HG03457 (cell line): ENCODE measurements at regions not wholly inside any gene's neighbourhood (a gene's known extent, or its start where the extent isn't known, plus 50 kb on each side); places are given as distances from the start of the nearest gene placed in this dataset.

Experiments
- ATAC-seq: cut with Tn5 transposase; IDR thresholded peaks from one replicate; pipeline ENCODE4 v1.9.1; 2021; ENCODE audit warnings: moderate number of reproducible peaks; ENCODE audit not compliant: unreplicated experiment

DNA sequence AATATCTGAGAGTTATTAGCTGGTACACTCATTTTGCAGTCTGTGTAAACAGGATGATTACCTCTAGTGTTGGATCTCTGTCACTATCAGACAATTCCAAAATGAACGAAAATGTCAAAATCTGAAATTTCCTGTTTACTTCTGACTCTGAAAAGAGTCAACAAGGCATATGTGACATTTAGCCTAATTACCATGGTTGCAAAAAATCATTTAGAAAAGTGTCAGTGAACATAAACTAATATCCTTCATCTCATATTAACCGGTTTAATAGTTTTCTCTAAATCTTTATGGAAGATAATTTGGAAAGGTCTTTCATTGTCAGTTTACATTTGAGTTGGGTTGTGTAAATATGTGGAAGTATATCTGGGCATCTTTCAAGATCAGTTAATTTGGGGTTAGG is 431.8 kb upstream of the HSF2 start:
- ATAC-seq: no peak

DNA sequence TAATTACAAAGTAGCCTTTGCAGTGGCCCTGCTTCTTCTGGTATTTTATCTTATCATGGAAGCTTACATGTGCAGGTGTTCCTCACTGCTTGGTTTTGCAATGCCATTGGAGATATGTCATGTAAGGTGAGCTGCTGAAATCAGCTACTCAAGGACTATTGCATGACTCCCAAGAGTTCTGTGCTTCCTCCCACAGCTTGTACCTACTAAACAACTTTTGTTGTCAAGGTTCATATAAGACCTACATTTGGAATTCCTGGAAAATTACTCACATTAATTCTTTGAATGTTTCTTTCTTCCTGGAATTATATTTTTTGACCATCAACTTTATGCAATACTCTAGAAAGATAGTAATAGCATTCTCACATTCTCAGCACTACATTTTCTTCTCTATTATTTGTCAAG is 427.5 kb upstream of the HSF2 start:
- ATAC-seq: no peak

DNA sequence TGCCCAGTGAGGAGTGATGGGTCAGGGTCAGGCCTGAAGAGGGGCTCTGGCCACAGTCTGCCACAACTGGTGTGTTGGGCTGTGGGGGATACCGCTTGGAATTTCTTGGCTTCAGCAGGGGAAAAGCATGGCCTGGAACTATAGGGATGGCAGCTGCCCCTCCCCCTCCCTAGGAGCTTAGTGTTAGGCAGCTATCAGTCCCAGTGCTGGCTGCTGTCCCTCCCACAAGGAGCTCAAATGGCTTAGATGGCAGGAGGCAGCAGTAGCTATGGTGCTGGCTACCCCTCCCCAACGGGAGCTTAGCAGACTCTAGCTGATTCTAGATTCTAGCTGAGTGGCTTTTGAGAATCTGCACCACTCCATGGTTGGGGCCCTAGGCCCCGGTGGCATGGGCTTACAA is 414.5 kb upstream of the HSF2 start:
- ATAC-seq: no peak

DNA sequence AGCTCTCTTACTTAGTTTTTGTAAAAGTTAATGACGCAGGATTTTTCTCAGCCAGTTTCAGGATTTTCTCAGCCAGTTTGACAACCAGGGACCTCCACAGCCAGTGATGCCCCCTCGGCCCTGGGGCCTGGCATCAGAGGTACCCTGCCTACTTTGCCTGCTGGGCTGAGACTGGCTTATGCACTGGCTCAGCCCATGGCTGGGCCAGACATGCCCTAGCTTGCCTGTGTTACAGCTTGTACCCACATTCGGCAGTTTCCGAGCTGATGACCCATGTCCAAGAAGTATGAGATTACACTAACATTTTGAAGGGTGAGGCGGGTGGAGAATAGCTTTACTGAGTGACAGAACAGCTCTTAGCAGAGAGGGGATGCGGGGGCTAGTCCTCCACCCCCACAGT is 406.1 kb upstream of the HSF2 start:
- ATAC-seq: no peak

DNA sequence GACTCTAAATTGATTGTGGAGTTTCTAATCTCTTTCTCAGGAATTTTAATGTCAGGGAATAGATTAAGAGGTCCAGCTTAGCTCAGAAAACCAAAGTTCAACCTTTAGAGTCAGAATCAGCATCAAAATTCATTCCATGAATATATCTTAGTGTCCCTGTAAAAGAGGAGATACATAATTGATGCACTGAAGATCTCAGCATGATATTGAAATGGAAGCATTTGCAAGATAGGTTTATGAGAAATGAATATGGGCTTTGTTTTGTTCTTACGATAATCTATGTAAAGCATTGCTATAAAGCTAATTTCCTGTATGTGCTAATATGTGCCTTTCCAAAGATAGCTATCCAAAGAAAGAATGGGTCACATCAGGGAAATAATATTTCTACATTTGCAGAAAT is 404.5 kb upstream of the HSF2 start:
- ATAC-seq: no peak

DNA sequence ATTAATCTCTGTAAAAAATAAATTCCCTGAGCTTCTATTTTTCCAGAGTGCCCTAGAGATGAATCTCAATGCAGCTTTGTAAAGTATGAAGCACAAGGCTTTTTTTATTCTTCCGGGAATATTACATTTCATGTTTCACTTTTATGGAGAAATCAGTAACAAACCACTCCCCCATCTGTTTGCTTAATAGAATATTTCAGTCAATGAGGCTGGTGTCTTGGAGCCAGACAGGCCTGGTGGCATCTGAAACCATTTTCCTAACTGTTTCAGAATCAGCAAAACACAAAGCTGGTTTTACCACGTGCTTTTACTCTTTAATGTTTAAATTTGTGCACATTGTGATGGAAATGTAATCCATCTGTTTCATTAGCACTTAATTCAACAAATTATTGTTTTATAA is 400.8 kb upstream of the HSF2 start:
- no peak for ATAC-seq

DNA sequence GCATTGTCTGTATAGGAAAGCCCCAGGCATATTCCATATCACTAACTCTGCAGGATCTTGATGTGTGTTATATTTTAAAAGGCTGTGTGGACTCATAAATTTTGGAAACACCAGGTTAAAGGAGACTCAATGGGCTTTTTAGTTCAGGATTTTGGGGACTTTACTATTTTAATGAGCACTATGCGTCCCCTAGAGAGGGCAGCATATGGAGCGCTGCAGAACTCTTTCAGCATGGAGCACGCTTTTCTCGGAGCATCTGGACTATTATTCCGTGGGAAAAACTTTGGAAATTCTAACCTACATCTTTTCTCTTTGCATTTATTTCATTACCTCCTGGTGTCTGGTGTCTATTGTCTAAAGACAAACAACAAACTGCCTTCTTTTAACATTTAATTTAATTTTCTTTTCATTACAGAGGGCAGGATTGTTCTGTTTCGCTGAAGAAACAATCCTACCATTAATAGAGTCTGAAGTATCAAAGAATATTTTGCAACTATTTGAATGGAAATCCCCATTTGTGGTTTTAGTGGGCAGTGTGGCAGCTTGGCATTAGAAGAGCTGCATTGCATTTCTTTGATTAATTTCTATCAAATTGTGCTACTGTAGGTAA is 399.9 kb upstream of the HSF2 start:
- ATAC-seq: no peak

DNA sequence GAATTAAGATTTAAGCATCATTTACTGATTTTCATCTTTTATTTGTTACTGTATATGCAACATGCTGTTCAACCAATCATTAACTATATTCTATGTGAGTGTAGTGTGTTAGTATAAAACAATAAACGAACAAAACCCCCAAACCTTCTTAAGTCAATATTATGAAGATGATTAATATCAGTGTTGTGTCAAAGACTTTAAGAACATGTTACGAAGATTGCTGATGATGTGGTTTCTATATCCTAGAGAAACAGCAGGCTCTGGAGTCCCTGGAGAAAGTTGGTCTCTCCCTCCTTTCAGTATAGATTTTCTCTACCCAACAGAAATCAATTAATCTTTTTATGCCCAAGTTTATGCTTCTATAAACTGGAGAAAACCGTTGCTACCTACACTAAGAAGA is 393.8 kb upstream of the HSF2 start:
- ATAC-seq: no peak

DNA sequence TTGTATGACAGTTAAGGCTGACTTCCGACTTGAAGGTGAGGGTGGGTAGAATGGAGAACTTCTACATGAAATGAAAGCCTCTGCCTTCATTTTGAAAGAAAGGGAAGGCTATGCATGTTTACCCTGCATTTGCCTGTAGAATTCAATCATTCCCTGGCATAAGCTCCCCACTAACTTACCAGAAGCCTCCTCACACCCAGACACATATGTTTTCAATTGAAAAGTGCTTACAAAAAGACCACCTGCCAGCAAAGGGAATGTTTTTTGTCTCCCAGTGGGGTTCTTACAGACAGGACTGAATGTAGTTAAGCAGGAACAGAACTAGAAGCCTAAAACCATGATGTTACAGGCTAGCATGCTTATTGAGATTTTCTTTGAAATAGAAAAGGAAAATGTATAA is 392.1 kb upstream of the HSF2 start:
- no peak for ATAC-seq

DNA sequence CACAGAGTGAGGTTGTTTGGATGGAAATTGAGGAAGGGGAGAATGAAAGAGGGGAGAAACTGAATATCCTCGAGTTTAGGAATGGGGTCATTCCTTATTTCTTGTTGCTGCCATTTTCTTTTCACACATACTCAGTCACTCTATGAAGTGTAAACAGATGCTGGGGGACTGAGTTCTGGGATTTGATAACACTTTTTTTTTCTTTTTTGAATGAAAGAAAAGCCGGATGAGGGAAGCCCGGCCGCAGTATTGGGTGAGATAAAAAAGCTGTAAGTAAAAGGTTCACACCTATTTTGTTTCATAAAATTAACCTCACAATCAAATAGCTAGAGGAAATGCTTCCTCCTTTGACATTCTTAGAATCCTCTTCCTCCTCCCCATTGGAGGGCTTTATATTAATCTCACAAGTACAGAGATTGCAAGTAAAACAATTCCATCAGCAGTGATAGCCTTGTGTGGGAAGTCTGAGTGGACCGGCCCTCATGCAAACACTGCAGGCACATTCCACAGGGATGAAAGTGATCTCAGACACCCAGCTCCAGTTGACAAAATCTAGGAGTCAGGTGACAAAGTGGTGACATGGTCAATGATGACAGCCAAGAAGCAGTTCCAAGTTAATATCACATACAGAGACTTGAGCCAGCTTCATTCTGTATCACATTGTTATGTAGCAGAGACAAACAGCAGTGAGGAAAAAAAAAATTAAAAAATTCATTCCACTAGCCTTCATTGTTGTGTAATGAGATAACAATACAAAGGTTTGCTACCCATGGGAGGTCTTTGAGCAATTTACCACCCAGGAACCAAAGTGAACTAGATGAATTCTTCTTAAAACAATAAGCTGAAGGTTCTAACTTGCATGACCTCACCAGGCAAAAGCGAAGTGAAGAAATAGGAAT is 391.1 kb upstream of the HSF2 start:
- no peak for ATAC-seq

DNA sequence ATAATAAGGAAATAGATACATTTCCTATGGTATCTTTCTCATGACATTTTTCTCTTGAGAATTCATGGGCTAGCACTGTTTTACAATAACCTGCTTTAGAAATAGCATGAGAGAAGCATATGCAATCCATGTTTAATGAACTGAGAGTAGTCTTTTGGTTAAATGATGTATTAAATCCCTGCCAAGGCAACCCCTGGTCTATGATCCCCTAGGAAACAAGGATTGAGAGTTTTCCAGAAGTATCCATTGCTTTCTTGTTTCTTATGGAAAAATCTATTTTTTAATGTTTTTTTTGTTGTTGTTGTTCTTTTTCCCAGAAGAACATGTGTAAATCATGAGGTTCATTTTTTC is 390.5 kb upstream of the HSF2 start:
- ATAC-seq: no peak

DNA sequence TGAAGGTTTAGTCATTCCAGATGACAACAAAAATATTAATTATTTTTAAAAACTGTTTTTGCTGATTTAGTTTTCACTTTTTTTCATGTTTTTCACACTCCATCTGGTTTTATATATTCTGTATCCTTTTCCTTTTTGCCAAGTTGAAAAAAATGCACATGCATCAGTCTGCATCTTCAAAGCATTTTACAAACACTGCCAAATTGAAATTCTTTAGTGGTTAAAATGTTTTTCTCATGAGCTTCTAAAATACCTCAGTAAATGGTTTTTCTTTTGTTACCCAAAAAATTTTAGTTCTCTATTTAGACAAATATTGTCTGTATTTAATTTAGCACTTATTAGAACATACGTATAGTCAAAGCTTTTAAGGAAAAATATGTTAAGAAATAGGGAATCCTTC is 386.9 kb upstream of the HSF2 start:
- no peak for ATAC-seq

DNA sequence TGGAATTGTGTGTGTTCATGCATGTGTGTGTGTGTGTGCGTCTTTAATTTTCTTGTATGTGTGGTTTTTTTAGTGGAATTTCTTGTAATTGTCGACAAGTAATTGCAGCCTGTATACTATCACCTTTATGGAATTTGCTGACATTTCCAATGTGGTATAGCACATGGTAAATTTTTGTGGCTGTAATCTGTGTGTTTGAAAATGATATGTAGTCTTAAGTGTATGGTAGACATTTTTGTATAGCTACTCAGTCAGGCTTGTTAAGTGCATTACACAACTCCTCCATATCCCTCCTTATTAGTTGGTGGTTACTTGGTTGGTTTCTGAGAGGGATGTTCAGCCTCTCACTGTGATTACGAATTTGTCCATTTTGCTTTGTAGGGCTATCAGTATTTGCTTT is 384.5 kb upstream of the HSF2 start:
- ATAC-seq: no peak

DNA sequence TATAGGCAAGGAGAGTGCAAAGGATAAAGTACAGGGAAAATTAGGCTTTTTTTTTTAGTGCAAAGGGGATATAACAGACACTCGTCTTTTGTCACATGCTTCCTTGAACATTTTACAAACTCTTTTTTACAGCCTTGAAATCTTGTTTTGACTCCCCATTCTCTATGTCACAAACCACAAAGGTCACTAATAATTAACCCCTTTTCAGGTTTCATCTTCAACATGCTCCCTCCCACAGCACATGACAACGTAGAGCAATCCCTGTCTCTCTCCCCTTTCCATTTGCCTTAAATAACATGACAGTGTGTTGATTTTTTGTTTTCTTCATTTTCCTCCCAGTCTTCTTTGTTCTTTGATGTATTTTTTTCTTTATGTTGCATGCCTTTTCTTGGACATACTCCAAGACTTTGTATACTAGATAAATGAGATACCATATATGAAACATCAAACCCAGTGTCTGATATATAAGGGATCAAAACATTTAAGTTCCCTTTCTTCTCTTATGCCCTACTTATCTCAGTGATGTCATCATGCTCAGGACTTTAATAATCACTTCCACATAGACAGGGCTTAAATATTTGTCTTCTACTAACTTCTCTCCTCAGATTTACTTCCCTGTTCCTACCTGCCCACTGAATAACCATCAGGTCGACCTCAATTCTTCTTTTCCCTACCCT is 378.7 kb upstream of the HSF2 start:
- ATAC-seq: peak; percentile 97

DNA sequence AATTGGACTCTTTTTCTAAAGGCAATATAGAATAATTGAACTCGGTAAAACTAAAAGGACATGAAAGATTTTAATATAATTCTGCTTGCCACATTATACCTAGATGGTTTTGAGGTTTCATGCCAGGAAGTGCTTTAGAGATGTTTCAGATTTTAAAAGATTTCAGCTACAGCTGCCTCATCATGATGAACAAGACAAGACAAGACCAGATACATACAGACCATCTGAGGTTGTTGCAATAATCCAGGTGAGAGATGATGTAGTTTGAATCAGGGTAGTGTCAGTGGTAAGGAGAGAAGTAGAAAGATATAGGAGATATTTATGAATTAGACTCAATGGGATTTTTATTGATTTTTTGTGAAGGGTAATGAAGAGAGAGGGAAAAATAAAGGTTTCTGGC is 374.3 kb upstream of the HSF2 start:
- ATAC-seq: no peak

DNA sequence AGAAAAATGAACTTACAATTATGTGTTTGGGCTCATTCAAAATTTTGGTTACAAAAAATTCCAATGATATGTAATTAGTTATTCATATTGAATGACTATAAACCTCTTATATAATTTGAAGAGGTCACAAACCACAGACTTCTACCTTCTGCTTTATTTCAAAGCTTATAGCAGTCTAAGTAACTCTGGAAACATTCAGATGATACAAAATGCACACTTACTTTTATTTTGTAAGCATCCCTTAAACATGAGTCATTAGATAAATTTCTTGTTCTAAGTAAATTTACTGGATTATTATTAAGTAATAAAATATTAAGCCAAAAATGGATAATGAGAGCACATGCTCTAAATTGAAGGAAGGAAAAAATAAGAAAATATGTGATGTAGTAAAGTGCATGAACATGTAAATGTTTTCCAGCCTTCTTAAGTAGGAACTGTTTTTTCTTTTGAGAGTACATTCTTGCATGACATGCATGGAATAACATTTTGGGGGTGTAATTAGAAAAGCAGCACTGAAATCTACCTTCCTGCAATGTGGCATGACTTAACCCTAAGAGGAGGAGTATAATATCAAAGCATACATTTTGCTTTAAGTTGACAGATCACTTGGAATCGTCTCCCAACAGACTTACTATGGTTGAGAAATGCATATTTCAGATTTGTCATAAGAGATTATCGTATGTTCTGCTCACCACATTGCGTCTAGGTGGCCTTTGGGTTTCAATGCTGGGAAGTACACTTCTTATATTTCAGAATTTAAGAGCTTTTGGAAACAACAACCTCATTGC is 372.7 kb upstream of the HSF2 start:
- no peak for ATAC-seq

DNA sequence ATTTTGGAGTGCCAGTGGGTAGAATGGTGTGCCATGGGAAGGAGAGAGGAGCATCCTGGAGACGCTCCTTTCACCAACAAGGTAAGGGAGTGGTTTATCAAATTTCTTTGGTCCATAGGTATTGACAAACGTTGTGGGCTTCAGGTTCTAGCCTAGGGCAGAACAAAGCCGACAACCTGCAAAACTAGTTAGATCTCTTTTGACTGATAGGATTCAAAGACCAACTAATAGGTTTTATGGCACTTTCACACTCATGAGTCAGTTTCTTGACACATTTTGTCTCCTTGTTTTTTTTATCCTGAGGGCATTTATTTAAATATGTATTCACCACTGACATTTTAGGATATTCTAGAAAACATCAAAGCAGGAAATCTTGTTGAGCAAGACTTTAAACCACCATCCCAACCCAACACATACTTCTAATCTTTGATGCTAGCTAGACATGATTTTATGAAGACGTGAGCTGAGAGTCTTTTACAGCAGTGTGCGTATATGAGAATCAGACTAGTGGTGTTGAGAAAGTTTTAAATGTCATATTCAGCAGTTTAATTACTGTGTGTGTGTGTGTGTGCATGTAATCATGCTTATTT is 370.4 kb upstream of the HSF2 start:
- ATAC-seq: no peak

DNA sequence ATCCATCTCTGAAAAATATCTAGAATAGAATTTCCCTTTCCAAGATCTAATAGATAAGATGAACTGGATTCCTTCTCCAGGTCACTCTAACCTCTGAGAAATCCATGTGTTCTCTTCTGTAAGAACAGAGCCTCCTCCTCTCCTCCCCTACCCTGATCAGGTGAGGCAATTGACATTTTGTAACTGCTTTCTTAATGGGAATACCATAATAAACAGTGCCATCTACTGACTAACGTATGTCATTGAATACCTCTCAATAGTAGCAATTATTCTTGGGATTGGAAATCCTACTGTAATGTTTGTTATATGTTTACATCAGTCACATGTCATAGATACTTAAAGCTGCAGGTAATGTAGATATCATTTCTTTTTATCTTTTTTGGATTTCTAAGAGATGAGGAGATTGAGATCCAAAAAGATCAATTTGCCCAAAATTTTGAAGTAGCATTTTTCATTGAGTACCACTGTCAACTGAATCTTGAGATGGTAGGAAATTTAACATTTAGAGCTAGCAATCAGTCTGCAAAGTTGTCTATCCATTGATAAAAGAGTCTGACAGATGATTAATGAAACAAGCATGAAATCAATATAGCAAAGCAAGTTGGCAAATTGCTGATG is 365.8 kb upstream of the HSF2 start:
- peak; percentile 98 for ATAC-seq

DNA sequence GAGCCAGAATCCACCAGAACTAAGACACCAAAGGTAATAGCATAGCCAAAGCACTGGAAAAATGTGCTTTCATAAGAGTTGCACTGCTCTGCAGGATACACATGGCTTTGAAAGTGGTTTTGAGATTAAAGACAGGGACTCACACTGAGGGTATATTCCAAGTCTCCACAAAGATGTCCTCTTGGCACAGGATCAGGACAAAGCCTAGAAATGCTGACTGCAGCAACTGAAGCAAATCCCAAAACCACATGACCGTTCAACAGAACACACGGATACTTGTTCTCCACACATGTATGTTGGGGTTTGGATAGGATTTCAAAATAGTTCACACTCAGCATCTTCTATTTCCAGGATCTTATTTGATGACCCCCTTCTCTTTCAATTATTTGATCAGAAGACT is 364.3 kb upstream of the HSF2 start:
- ATAC-seq: no peak

DNA sequence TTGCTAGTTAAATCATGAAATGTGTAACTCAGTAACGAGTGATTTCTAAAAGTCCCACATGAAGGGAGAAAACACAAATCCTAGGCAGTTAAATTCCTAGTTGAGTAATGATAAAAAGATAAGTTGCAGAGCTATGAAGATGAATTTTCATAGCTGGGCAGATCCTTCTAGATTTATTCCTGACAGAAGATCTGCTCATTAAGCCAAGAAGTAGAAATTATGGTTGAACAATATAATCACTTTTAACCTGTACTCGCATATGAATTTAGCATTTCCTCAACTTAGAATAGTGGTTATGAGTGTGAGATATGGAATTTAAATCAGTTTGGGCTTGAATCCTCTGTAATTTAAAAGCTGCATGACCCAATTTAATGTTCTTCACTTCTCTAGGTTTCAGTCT is 359.2 kb upstream of the HSF2 start:
- no peak for ATAC-seq

DNA sequence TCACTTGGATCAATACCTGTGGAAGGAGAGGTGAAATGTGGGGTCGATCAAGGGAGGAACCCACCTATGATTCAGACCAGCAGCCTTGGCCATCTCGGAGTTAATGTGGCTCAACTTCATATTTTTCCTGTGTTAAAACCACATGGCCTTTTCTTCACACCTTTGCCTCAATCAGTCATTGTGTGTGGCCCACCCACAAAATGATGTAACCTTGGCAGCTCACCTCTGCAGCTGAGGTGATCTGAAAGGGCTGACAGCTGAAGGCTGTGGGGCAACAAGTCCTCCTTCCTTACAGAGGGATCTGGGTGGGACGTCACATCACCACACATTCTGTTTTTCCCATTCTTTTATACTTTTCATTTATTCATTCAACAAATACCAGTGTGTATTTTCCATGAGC is 357.1 kb upstream of the HSF2 start:
- no peak for ATAC-seq
